Activated CD8-positive, alpha-beta memory T cell treated with anti-CD3 and anti-CD28 coated beads, Interleukin-2, amount 50 U/mL, for 48 hours (primary cell): ENCODE measurements at regions not wholly inside any gene's neighbourhood (a gene's known extent, or its start where the extent isn't known, plus 50 kb on each side); places are given as distances from the start of the nearest gene placed in this dataset.

Source experiments
- DNase-seq: peaks from one replicate; pipeline ENCODE4 v3.0.0-alpha.2; 2020

GRCh38 chr6:6533176-6533575, 55.3 kb upstream of the LY86 start:
- DNase-seq, result no peak

GRCh38 chr6:6534399-6534798, 54.1 kb upstream of the LY86 start:
- no peak for DNase-seq

GRCh38 chr6:6537488-6538260, 50.8 kb upstream of the LY86 start:
- no peak for DNase-seq

- DNase-seq, result no peak
Measured at GRCh38 chr6:6538261-6538660, 50.3 kb upstream of the LY86 start.
